ENCODE measurements at regions not wholly inside any gene's neighbourhood (a gene's known extent, or its start where the extent isn't known, plus 50 kb on each side); places are given as distances from the start of the nearest gene placed in this dataset.
"Not testable (repeated sequence)": the region's sequence is repeated elsewhere in the genome, so short reads cannot be mapped to it uniquely, and the experiment has no call there.

- DNase-seq (ENCODE audit: low spot score) = no peak
Observed at GRCh38 chr12:58728397-58728796, 191.9 kb downstream of the LRIG3 start.

- no peak for DNase-seq (ENCODE audit: low spot score)
Observed at GRCh38 chr12:58731096-58731495, 189.2 kb downstream of the LRIG3 start.

GRCh38 chr12:58732894-58733293, 187.4 kb downstream of the LRIG3 start:
- DNase-seq (ENCODE audit: low spot score) = no peak

- DNase-seq (ENCODE audit: low spot score) = no peak
Observed at GRCh38 chr12:58741226-58741625, 179.1 kb downstream of the LRIG3 start.

- DNase-seq (ENCODE audit: low spot score) = no peak
Observed at GRCh38 chr12:58745348-58746125, 174.8 kb downstream of the LRIG3 start.

GRCh38 chr12:58747533-58747932, 172.8 kb downstream of the LRIG3 start:
- no peak for DNase-seq (ENCODE audit: low spot score)

- DNase-seq (ENCODE audit: low spot score) = no peak
Observed at GRCh38 chr12:58750484-58750883, 169.8 kb downstream of the LRIG3 start.

- DNase-seq (ENCODE audit: low spot score) = no peak
Observed at GRCh38 chr12:58757422-58757821, 162.9 kb downstream of the LRIG3 start.

- DNase-seq (ENCODE audit: low spot score) = not testable (repeated sequence)
Observed at GRCh38 chr12:58759745-58760144, 160.6 kb downstream of the LRIG3 start.

- DNase-seq (ENCODE audit: low spot score) = no peak
Observed at GRCh38 chr12:58761308-58761707, 159.0 kb downstream of the LRIG3 start.

- no peak for DNase-seq (ENCODE audit: low spot score)
Observed at GRCh38 chr12:58764100-58764953, 156.0 kb downstream of the LRIG3 start.

GRCh38 chr12:58765076-58765475, 155.2 kb downstream of the LRIG3 start:
- no peak for DNase-seq (ENCODE audit: low spot score)

- no peak for DNase-seq (ENCODE audit: low spot score)
Observed at GRCh38 chr12:58765653-58766512, 154.4 kb downstream of the LRIG3 start.

GRCh38 chr12:58766513-58766870, 153.8 kb downstream of the LRIG3 start:
- DNase-seq (ENCODE audit: low spot score) = no peak

GRCh38 chr12:58767496-58767895, 152.8 kb downstream of the LRIG3 start:
- DNase-seq (ENCODE audit: low spot score) = no peak

- DNase-seq (ENCODE audit: low spot score) = no peak
Observed at GRCh38 chr12:58773986-58774385, 146.3 kb downstream of the LRIG3 start.

- DNase-seq (ENCODE audit: low spot score) = no peak
Observed at GRCh38 chr12:58774731-58775130, 145.6 kb downstream of the LRIG3 start.

GRCh38 chr12:58775396-58775795, 144.9 kb downstream of the LRIG3 start:
- no peak for DNase-seq (ENCODE audit: low spot score)

- DNase-seq (ENCODE audit: low spot score) = no peak
Observed at GRCh38 chr12:58776144-58776543, 144.2 kb downstream of the LRIG3 start.

- no peak for DNase-seq (ENCODE audit: low spot score)
Observed at GRCh38 chr12:58777815-58778214, 142.5 kb downstream of the LRIG3 start.

GRCh38 chr12:58781609-58782008, 138.7 kb downstream of the LRIG3 start:
- no peak for DNase-seq (ENCODE audit: low spot score)

- DNase-seq (ENCODE audit: low spot score) = no peak
Observed at GRCh38 chr12:58787021-58787760, 133.1 kb downstream of the LRIG3 start.
